ENCODE measurements at regions not wholly inside any gene's neighbourhood (a gene's known extent, or its start where the extent isn't known, plus 50 kb on each side); places are given as distances from the start of the nearest gene placed in this dataset.

- H2AFZ ChIP-seq (ENCODE audit: low read length) = no peak overlapping the region
- H4K20me1 ChIP-seq (ENCODE audit: insufficient read depth, low read length) = no peaks in the 10 kb centered on the region
- H3K79me2 ChIP-seq (ENCODE audit: insufficient read depth, low read depth, low read length) = no peaks in the 10 kb centered on the region
- no peak for DNase-seq (ENCODE audit: low spot score)
- no peak overlapping the region for H3K27ac ChIP-seq (ENCODE audit: low read depth, low read length, poor library complexity, severe bottlenecking)
- no peak overlapping the region for H3K4me3 ChIP-seq (ENCODE audit: low read depth, low read length, poor library complexity, severe bottlenecking)
- ChIA-PET CTCF (ENCODE audit: unreplicated experiment) (no interaction called here), POLR2A (no interaction called here)
- intact Hi-C loops (cut with micrococcal nuclease; ENCODE audit: unreplicated experiment) = no loop called here
- no peaks in the 10 kb centered on the region for H3K36me3 ChIP-seq (ENCODE audit: insufficient read depth, low read length)
- no TSS peak for BruUV-seq (replicated peaks)
- H3K9me3 ChIP-seq (ENCODE audit: low read length) = no peaks in the 10 kb centered on the region
- TF ChIP-seq EZH2phosphoT487 (IDR thresholded peaks at IDR 0.05; ENCODE audit: borderline replicate concordance, low read depth, low read length) (no peak), CTCF (conservative IDR thresholded peaks at IDR 0.05; ENCODE audit: low read length) (no peak)
- H3K9me2 ChIP-seq (ENCODE audit: insufficient read depth, low read length) = no peaks in the 10 kb centered on the region
- H3K4me1 ChIP-seq (ENCODE audit: insufficient read depth, low read length, poor library complexity, severe bottlenecking) = no peaks in the 10 kb centered on the region
- H3K4me2 ChIP-seq (ENCODE audit: low read length) = no peak overlapping the region
These were observed 194.2 kb upstream of the SMC2 start for GRCh38 chr9:103899866-103900265.

DNA sequence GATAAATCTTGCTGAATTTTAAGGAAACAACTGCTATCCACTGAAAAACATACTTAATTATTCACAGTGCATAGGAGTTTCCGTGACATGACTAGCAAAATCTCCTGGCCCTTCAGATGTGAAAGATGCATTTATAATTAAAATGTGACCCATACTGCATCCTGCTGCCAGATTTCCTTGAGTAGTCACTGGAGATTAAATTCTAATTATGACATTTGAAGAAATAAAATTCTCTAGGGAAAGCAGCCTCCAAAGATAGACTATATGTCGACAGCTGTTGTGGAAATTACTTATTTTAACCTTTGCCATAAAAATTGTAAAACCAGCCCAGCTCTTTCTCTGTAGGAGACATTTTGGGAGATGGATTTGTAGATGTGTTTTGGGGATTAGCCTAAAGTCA lies 193.6 kb upstream of the SMC2 start:
- Histone ChIP-seq H3K4me1 (ENCODE audit: insufficient read depth, low read length, poor library complexity, severe bottlenecking) (no peaks in the 10 kb centered on the region), H3K79me2 (ENCODE audit: insufficient read depth, low read depth, low read length) (no peaks in the 10 kb centered on the region), H3K4me2 (ENCODE audit: low read length) (no peak overlapping the region), H4K20me1 (ENCODE audit: insufficient read depth, low read length) (no peaks in the 10 kb centered on the region), H3K9me3 (ENCODE audit: low read length) (no peaks in the 10 kb centered on the region), H3K36me3 (ENCODE audit: insufficient read depth, low read length) (no peaks in the 10 kb centered on the region), H3K27ac (ENCODE audit: low read depth, low read length, poor library complexity, severe bottlenecking) (no peak overlapping the region), H2AFZ (ENCODE audit: low read length) (no peak overlapping the region), H3K4me3 (ENCODE audit: low read depth, low read length, poor library complexity, severe bottlenecking) (no peak overlapping the region), H3K9me2 (ENCODE audit: insufficient read depth, low read length) (no peaks in the 10 kb centered on the region)
- no TSS peak for BruUV-seq (replicated peaks)
- intact Hi-C loops (cut with micrococcal nuclease; ENCODE audit: unreplicated experiment) = no loop called here
- ChIA-PET CTCF (ENCODE audit: unreplicated experiment) (no interaction called here), POLR2A (interaction anchor here (0.6 kb wide), 1 partner anchor 124 kb away, joined by 3 read pairs; no protein-coding TSS in a partner anchor)
- no peak for DNase-seq (ENCODE audit: low spot score)
- TF ChIP-seq CTCF (conservative IDR thresholded peaks at IDR 0.05; ENCODE audit: low read length) (no peak), EZH2phosphoT487 (IDR thresholded peaks at IDR 0.05; ENCODE audit: borderline replicate concordance, low read depth, low read length) (no peak)

DNA sequence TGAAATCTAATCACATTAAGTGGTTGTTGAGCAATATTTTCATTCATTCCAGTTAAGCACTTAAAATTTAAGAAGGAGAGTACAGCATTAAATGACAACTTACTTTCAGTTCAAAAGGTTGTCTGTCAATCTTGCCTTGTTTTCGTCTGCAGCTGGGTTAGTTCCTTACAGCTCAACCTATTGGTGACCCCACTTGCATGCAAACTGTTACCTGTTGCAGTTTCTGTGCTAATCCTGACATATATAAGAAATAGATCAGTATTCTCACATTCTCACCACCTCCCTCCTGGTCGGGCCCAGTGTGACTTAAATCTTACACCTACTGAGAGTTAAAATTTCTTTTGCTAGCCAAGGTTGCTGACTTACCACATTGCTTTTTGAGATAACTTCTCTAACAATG lies 191.8 kb upstream of the SMC2 start:
- Histone ChIP-seq H2AFZ (ENCODE audit: low read length) (no peak overlapping the region), H3K79me2 (ENCODE audit: insufficient read depth, low read depth, low read length) (no peaks in the 10 kb centered on the region), H3K27ac (ENCODE audit: low read depth, low read length, poor library complexity, severe bottlenecking) (no peak overlapping the region), H4K20me1 (ENCODE audit: insufficient read depth, low read length) (no peaks in the 10 kb centered on the region), H3K9me2 (ENCODE audit: insufficient read depth, low read length) (no peaks in the 10 kb centered on the region), H3K4me2 (ENCODE audit: low read length) (no peak overlapping the region), H3K4me3 (ENCODE audit: low read depth, low read length, poor library complexity, severe bottlenecking) (no peak overlapping the region), H3K4me1 (ENCODE audit: insufficient read depth, low read length, poor library complexity, severe bottlenecking) (no peaks in the 10 kb centered on the region), H3K36me3 (ENCODE audit: insufficient read depth, low read length) (no peaks in the 10 kb centered on the region), H3K9me3 (ENCODE audit: low read length) (no peaks in the 10 kb centered on the region)
- TF ChIP-seq CTCF (conservative IDR thresholded peaks at IDR 0.05; ENCODE audit: low read length) (no peak), EZH2phosphoT487 (IDR thresholded peaks at IDR 0.05; ENCODE audit: borderline replicate concordance, low read depth, low read length) (no peak)
- DNase-seq (ENCODE audit: low spot score) = no peak
- CTCF ChIA-PET (ENCODE audit: unreplicated experiment) = no interaction called here
- no TSS peak for BruUV-seq (replicated peaks)
- POLR2A ChIA-PET = no interaction called here
- intact Hi-C loops (cut with micrococcal nuclease; ENCODE audit: unreplicated experiment) = no loop called here

Measured in OCI-LY7 (cell line).